ENCODE measurements at regions not wholly inside any gene's neighbourhood (a gene's known extent, or its start where the extent isn't known, plus 50 kb on each side); places are given as distances from the start of the nearest gene placed in this dataset.

GRCh38 chr2:220424561-220424960 is 797.1 kb downstream of the SLC4A3 start:
- no peak overlapping the region for H3K4me2 ChIP-seq (ENCODE audit: unreplicated experiment)
- no peak for DNase-seq
- H3K4me3 ChIP-seq, result no peak overlapping the region
- H3K9me3 ChIP-seq (ENCODE audit: low read depth), result no peaks in the 10 kb centered on the region
- H2AFZ ChIP-seq, result no peak overlapping the region
- H3K9me2 ChIP-seq (ENCODE audit: insufficient read depth), result no peaks in the 10 kb centered on the region
- in situ Hi-C loops (cut with MboI), result no loop called here
- H3K4me1 ChIP-seq (ENCODE audit: insufficient read depth), result 0 out of 2 replicates have a peak, but pooled peaks cover 3% of the 10 kb centered on the region
- H3K36me3 ChIP-seq (ENCODE audit: low read depth), result no peaks in the 10 kb centered on the region
- TF ChIP-seq EZH2phosphoT487 (IDR thresholded peaks at IDR 0.05; ENCODE audit: insufficient read depth, low read depth), result no peak
- no peak for TF ChIP-seq EZH2 (IDR thresholded peaks at IDR 0.05; ENCODE audit: insufficient read depth, poor library complexity, severe bottlenecking)
- H3K27ac ChIP-seq, result no peak overlapping the region
- 37 to 49% methylated on average over 2 of the region's 2 CpGs for WGBS, 2 experiments (ENCODE audit: low coverage in 1 of 2, low lambda C conversion rate in 2 of 2, missing lambda C conversion rate in 2 of 2)
- H3F3A ChIP-seq (ENCODE audit: insufficient read depth), result no peaks in the 10 kb centered on the region
- no peak overlapping the region for H3K9ac ChIP-seq
- H3K27me3 ChIP-seq (replicated peaks; ENCODE audit: insufficient read depth), result no peaks in the 10 kb centered on the region
- H3K79me2 ChIP-seq (ENCODE audit: insufficient read depth), result no peaks in the 10 kb centered on the region
- H4K20me1 ChIP-seq (ENCODE audit: insufficient read depth), result no peaks in the 10 kb centered on the region

DNA sequence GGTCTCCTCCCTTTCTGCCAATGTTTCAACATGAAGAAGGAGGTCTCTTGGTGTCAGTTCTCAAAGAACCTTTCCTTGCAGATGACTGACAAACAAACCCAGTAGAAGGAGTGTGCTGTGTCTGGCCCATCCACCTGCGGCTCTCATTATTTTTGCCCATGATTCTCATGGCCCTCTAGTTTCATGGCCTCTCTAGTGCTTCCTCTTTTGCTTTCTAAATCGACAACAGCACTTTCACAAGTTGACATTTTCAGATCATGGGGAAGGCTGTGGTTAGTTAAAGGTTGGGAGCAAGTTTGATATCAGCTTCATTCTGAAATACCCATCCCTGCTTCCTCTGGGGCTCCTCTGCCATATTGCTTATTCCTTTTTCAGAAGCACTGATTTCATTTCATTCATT is 805.2 kb downstream of the SLC4A3 start:
- no peaks in the 10 kb centered on the region for H3K4me1 ChIP-seq (ENCODE audit: insufficient read depth)
- no peak overlapping the region for H3K4me2 ChIP-seq (ENCODE audit: unreplicated experiment)
- in situ Hi-C loops (cut with MboI), result no loop called here
- H3F3A ChIP-seq (ENCODE audit: insufficient read depth), result no peaks in the 10 kb centered on the region
- no peaks in the 10 kb centered on the region for H3K27me3 ChIP-seq (replicated peaks; ENCODE audit: insufficient read depth)
- no peak overlapping the region for H3K9ac ChIP-seq
- H3K79me2 ChIP-seq (ENCODE audit: insufficient read depth), result no peaks in the 10 kb centered on the region
- no peak overlapping the region for H3K27ac ChIP-seq
- 72 to 73% methylated on average over 2 of the region's 2 CpGs for WGBS, 2 experiments (ENCODE audit: low coverage in 1 of 2, low lambda C conversion rate in 2 of 2, missing lambda C conversion rate in 2 of 2)
- no peaks in the 10 kb centered on the region for H3K9me3 ChIP-seq (ENCODE audit: low read depth)
- no peak overlapping the region for H2AFZ ChIP-seq
- H4K20me1 ChIP-seq (ENCODE audit: insufficient read depth), result no peaks in the 10 kb centered on the region
- H3K9me2 ChIP-seq (ENCODE audit: insufficient read depth), result no peaks in the 10 kb centered on the region
- DNase-seq, result no peak
- H3K36me3 ChIP-seq (ENCODE audit: low read depth), result no peaks in the 10 kb centered on the region
- no peak overlapping the region for H3K4me3 ChIP-seq
- TF ChIP-seq EZH2phosphoT487 (IDR thresholded peaks at IDR 0.05; ENCODE audit: insufficient read depth, low read depth) (no peak), EZH2 (IDR thresholded peaks at IDR 0.05; ENCODE audit: insufficient read depth, poor library complexity, severe bottlenecking) (no peak)

GRCh38 chr2:220433131-220433530 is 805.7 kb downstream of the SLC4A3 start:
- Histone ChIP-seq H3K9ac (no peak overlapping the region), H3K79me2 (ENCODE audit: insufficient read depth) (no peaks in the 10 kb centered on the region), H2AFZ (no peak overlapping the region), H3F3A (ENCODE audit: insufficient read depth) (no peaks in the 10 kb centered on the region), H3K27ac (no peak overlapping the region), H3K9me2 (ENCODE audit: insufficient read depth) (no peaks in the 10 kb centered on the region), H3K27me3 (replicated peaks; ENCODE audit: insufficient read depth) (no peaks in the 10 kb centered on the region), H3K9me3 (ENCODE audit: low read depth) (no peaks in the 10 kb centered on the region), H3K36me3 (ENCODE audit: low read depth) (no peaks in the 10 kb centered on the region), H4K20me1 (ENCODE audit: insufficient read depth) (no peaks in the 10 kb centered on the region), H3K4me2 (ENCODE audit: unreplicated experiment) (no peak overlapping the region), H3K4me3 (no peak overlapping the region), H3K4me1 (ENCODE audit: insufficient read depth) (no peaks in the 10 kb centered on the region)
- in situ Hi-C loops (cut with MboI), result no loop called here
- no peak for DNase-seq
- 94 to 97% methylated on average over 3 of the region's 3 CpGs for WGBS, 2 experiments (ENCODE audit: low coverage in 1 of 2, low lambda C conversion rate in 2 of 2, missing lambda C conversion rate in 2 of 2)
- TF ChIP-seq EZH2phosphoT487 (IDR thresholded peaks at IDR 0.05; ENCODE audit: insufficient read depth, low read depth) (no peak), EZH2 (IDR thresholded peaks at IDR 0.05; ENCODE audit: insufficient read depth, poor library complexity, severe bottlenecking) (no peak)

DNA sequence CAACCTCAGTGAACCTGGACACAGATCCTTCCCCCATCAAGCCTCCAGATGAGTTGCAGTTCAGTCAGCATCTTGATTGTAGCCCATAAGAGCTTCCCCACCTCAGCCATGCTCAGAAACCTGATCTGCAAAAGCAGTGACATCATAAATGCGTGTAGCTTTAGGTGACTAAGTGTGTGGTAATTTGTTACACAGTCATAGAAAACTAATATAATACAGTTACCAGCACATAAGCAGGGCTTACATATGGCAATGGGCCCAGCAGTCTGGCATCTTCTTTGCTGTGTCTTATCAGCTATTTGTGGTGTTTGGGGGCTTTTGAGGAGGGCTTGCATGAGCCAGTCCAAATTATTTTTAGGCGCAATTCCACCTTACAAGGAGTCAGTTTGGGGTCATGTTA is 807.0 kb downstream of the SLC4A3 start:
- Histone ChIP-seq H2AFZ (no peak overlapping the region), H3K27me3 (replicated peaks; ENCODE audit: insufficient read depth) (no peaks in the 10 kb centered on the region), H4K20me1 (ENCODE audit: insufficient read depth) (no peaks in the 10 kb centered on the region), H3K4me2 (ENCODE audit: unreplicated experiment) (no peak overlapping the region), H3F3A (ENCODE audit: insufficient read depth) (no peaks in the 10 kb centered on the region), H3K9me2 (ENCODE audit: insufficient read depth) (no peaks in the 10 kb centered on the region), H3K27ac (no peak overlapping the region), H3K9me3 (ENCODE audit: low read depth) (no peaks in the 10 kb centered on the region), H3K9ac (no peak overlapping the region), H3K4me1 (ENCODE audit: insufficient read depth) (no peaks in the 10 kb centered on the region), H3K4me3 (no peak overlapping the region), H3K36me3 (ENCODE audit: low read depth) (no peaks in the 10 kb centered on the region), H3K79me2 (ENCODE audit: insufficient read depth) (no peaks in the 10 kb centered on the region)
- WGBS, 2 experiments (ENCODE audit: low coverage in 1 of 2, low lambda C conversion rate in 2 of 2, missing lambda C conversion rate in 2 of 2), result 26 to 38% methylated on average over 2 of the region's 2 CpGs
- TF ChIP-seq EZH2phosphoT487 (IDR thresholded peaks at IDR 0.05; ENCODE audit: insufficient read depth, low read depth), result no peak
- TF ChIP-seq EZH2 (IDR thresholded peaks at IDR 0.05; ENCODE audit: insufficient read depth, poor library complexity, severe bottlenecking), result no peak
- DNase-seq, result peak; percentile 74
- in situ Hi-C loops (cut with MboI), result no loop called here

- in situ Hi-C loops (cut with MboI), result no loop called here
- Histone ChIP-seq H3F3A (ENCODE audit: insufficient read depth) (no peaks in the 10 kb centered on the region), H3K4me3 (no peak overlapping the region), H3K36me3 (ENCODE audit: low read depth) (no peaks in the 10 kb centered on the region), H3K9me3 (ENCODE audit: low read depth) (no peaks in the 10 kb centered on the region), H3K4me1 (ENCODE audit: insufficient read depth) (no peaks in the 10 kb centered on the region), H2AFZ (no peak overlapping the region), H3K9ac (no peak overlapping the region), H3K9me2 (ENCODE audit: insufficient read depth) (no peaks in the 10 kb centered on the region), H3K27me3 (replicated peaks; ENCODE audit: insufficient read depth) (no peaks in the 10 kb centered on the region), H4K20me1 (ENCODE audit: insufficient read depth) (no peaks in the 10 kb centered on the region), H3K4me2 (ENCODE audit: unreplicated experiment) (no peak overlapping the region), H3K27ac (no peak overlapping the region), H3K79me2 (ENCODE audit: insufficient read depth) (no peaks in the 10 kb centered on the region)
- TF ChIP-seq EZH2 (IDR thresholded peaks at IDR 0.05; ENCODE audit: insufficient read depth, poor library complexity, severe bottlenecking) (no peak), EZH2phosphoT487 (IDR thresholded peaks at IDR 0.05; ENCODE audit: insufficient read depth, low read depth) (no peak)
- DNase-seq, result no peak
- 62 to 71% methylated on average over 2 of the region's 2 CpGs for WGBS, 2 experiments (ENCODE audit: low coverage in 1 of 2, low lambda C conversion rate in 2 of 2, missing lambda C conversion rate in 2 of 2)
These were observed 810.5 kb downstream of the SLC4A3 start for GRCh38 chr2:220437938-220438337.
